ENCODE measurements at regions not wholly inside any gene's neighbourhood (a gene's known extent, or its start where the extent isn't known, plus 50 kb on each side); places are given as distances from the start of the nearest gene placed in this dataset.

DNA sequence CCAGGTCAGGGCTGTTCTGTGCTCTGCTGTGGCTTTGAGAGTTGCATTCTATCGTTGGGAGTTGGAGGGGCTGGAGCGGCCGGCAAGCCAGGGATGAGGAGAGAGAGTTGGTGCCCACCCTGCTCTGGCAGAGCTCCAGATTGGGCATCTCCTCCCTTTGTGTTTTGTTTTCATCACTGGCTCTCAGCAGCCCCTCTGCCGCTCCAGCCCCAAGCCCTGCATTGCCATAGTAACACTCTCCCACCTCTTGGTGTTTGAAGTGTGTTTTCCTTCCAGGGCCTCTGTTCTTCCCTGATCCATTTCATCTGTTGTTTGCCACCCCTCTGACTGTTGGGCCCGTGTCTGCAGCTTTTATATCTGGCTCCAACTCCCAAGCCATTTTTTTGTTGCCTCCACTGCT, 152.7 kb downstream of the URB2 start:
- TF ChIP-seq, protein P1, sequence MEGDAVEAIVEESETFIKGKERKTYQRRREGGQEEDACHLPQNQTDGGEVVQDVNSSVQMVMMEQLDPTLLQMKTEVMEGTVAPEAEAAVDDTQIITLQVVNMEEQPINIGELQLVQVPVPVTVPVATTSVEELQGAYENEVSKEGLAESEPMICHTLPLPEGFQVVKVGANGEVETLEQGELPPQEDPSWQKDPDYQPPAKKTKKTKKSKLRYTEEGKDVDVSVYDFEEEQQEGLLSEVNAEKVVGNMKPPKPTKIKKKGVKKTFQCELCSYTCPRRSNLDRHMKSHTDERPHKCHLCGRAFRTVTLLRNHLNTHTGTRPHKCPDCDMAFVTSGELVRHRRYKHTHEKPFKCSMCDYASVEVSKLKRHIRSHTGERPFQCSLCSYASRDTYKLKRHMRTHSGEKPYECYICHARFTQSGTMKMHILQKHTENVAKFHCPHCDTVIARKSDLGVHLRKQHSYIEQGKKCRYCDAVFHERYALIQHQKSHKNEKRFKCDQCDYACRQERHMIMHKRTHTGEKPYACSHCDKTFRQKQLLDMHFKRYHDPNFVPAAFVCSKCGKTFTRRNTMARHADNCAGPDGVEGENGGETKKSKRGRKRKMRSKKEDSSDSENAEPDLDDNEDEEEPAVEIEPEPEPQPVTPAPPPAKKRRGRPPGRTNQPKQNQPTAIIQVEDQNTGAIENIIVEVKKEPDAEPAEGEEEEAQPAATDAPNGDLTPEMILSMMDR (IDR thresholded peaks at IDR 0.05) = no peak
- intact Hi-C loops (cut with micrococcal nuclease) = no loop called here
- no peak for DNase-seq
- no peaks in the 10 kb centered on the region for H3K9me3 Mint-ChIP-seq
- H3K27me3 Mint-ChIP-seq = peaks cover 9% of the 10 kb centered on the region
- CTCF ChIA-PET = no interaction called here
- H3K27ac Mint-ChIP-seq = no peak overlapping the region
- H3K4me1 Mint-ChIP-seq = peaks cover 2% of the 10 kb centered on the region
- no peak for ATAC-seq (ENCODE audit: low read depth)
- no peaks in the 10 kb centered on the region for H3K36me3 Mint-ChIP-seq (ENCODE audit: low read depth)
- POLR2A ChIA-PET = no interaction called here
- H3K4me3 Mint-ChIP-seq = no peak overlapping the region

DNA sequence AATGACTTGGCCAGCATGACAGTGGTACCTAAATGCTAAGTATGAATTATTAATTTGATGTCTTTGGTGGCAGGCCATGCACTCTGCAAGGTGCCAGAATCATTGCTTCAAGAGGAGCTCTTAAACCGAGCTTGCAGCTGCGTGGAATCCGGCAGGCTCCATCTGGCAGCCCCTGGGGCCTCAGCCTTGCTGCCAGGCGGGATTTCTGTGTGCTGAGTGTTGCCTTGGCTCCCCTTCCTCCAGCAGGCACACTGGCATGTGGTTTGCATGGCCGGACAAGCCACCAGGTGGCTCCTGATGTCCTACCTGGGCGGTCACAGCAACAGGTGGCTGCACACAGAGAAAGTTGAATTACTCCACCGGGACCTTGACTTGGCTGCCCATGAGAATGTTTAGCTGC, 155.4 kb downstream of the URB2 start:
- Mint-ChIP-seq H3K4me3 (no peak overlapping the region), H3K36me3 (ENCODE audit: low read depth) (no peaks in the 10 kb centered on the region), H3K27me3 (peaks cover 9% of the 10 kb centered on the region), H3K4me1 (no peaks in the 10 kb centered on the region), H3K27ac (no peak overlapping the region), H3K9me3 (no peaks in the 10 kb centered on the region)
- intact Hi-C loops (cut with micrococcal nuclease) = no loop called here
- DNase-seq (no peak), ATAC-seq (ENCODE audit: low read depth) (no peak)
- CTCF ChIA-PET = no interaction called here
- POLR2A ChIA-PET = no interaction called here
- TF ChIP-seq, protein P1 (IDR thresholded peaks at IDR 0.05) = no peak

DNA sequence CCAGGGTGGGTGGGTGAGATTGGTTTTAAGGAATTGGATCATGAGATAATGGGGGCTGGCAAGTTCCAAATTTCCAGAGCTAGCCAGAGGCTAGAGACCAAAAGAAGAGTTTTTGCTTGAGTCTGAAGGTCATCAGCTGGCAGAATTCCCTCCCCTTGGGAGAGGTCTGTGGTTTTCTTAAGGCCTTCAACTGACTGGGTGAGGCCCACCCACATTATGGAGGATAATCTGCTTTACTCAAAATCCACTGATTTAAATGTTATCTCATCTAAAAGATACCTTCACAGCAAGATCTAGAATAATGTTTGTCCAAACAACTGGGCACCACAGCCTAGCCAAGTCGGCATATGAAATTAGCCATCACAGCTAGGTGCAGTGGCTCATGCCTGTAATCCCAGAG, 156.4 kb downstream of the URB2 start:
- DNase-seq = no peak
- intact Hi-C loops (cut with micrococcal nuclease) = no loop called here
- H3K9me3 Mint-ChIP-seq = no peaks in the 10 kb centered on the region
- H3K4me3 Mint-ChIP-seq = no peak overlapping the region
- TF ChIP-seq, protein P1 (IDR thresholded peaks at IDR 0.05) = no peak
- H3K27me3 Mint-ChIP-seq = peaks cover 9% of the 10 kb centered on the region
- no peaks in the 10 kb centered on the region for H3K36me3 Mint-ChIP-seq (ENCODE audit: low read depth)
- POLR2A ChIA-PET = no interaction called here
- no peak for ATAC-seq (ENCODE audit: low read depth)
- no peak overlapping the region for H3K27ac Mint-ChIP-seq
- CTCF ChIA-PET = no interaction called here
- H3K4me1 Mint-ChIP-seq = no peaks in the 10 kb centered on the region

DNA sequence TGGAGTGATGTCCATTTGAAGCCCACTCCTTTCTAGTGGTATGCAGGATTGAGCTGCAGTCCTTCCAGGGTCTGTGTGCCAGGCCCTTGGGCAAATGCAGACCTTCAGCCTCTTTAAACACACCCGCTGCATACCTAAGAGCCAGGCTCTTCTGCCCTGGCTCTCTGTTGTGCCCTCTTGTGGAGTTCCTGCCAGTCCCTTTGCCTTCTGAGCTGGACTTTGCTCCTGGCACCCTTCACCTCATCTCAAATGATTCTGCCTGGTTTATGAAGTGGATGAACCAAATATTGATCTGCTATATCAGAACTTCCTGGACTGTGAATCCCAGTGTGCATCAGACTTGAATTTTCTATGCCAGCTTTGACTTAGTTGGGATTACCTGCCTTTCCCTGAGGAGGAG, 158.8 kb downstream of the URB2 start:
- CTCF ChIA-PET = no interaction called here
- POLR2A ChIA-PET = interaction anchor here (0.8 to 1.2 kb wide), 2 partner anchors 325 to 380 kb away, joined by 3 read pairs; no protein-coding TSS in a partner anchor

DNA sequence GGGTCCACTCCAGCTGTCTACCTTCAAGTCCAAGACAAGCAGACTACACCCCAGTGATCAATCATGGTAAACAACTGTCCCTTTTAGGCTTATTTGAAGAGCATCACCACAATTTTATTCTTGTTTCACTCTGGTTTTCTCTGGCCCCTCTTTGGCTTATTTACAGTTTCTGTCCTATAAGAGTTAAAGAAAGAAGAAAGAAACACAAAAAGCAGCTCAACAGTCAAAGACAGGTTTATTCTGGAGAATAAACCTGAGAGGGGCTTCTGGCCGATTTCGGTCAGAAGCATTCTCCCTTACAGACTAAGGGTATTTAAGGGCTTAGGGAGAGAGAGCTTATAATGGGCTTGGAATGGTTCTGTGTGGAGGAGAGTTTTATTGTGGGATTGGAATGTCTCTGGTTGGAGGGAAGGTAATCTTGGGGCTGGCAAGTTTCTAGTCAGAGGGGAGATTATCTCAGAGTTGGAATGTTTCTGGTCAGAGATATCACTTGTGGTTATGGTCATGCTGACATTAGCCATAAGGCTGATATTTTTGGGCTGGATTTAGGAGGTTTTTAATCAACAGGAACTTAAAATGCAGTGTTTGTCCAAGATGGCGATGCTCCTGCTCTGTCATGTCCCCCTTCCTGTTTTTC, 161.0 kb downstream of the URB2 start:
- no peaks in the 10 kb centered on the region for H3K36me3 Mint-ChIP-seq (ENCODE audit: low read depth)
- H3K27me3 Mint-ChIP-seq = peaks cover 5% of the 10 kb centered on the region
- H3K9me3 Mint-ChIP-seq = peaks cover 10% of the 10 kb centered on the region
- intact Hi-C loops (cut with micrococcal nuclease) = no loop called here
- ATAC-seq (ENCODE audit: low read depth) (no peak), DNase-seq (no peak)
- H3K4me3 Mint-ChIP-seq = no peak overlapping the region
- no peaks in the 10 kb centered on the region for H3K4me1 Mint-ChIP-seq
- POLR2A ChIA-PET = no interaction called here
- H3K27ac Mint-ChIP-seq = no peak overlapping the region
- CTCF ChIA-PET = no interaction called here
- TF ChIP-seq, protein P1 (IDR thresholded peaks at IDR 0.05) = no peak

More for the DNA sequence above, 158.8 kb downstream of the URB2 start:
- intact Hi-C loops (cut with micrococcal nuclease) = no loop called here
- Mint-ChIP-seq H3K4me3 (no peak overlapping the region), H3K9me3 (peaks cover 2% of the 10 kb centered on the region), H3K36me3 (ENCODE audit: low read depth) (no peaks in the 10 kb centered on the region), H3K27ac (no peak overlapping the region), H3K4me1 (no peaks in the 10 kb centered on the region), H3K27me3 (peaks cover 5% of the 10 kb centered on the region)
- ATAC-seq (ENCODE audit: low read depth) = no peak
- DNase-seq = no peak
- TF ChIP-seq, protein P1 (IDR thresholded peaks at IDR 0.05) = no peak

All from activated B cell treated with CpG ODN at 0.5 μM for 24 hours (primary cell).